GM04503 (cell line): ENCODE measurements at regions not wholly inside any gene's neighbourhood (a gene's known extent, or its start where the extent isn't known, plus 50 kb on each side); places are given as distances from the start of the nearest gene placed in this dataset.
A peak's percentile ranks its signal among the peaks of the same experiment; 100 is the strongest.
"Not testable (repeated sequence)": the region's sequence is repeated elsewhere in the genome, so short reads cannot be mapped to it uniquely, and the experiment has no call there.

ENCODE experiments used
- DNase-seq: peaks from one replicate; pipeline ENCODE4 v3.0.0-alpha.2; 2012; ENCODE audit warnings: low read depth

DNA sequence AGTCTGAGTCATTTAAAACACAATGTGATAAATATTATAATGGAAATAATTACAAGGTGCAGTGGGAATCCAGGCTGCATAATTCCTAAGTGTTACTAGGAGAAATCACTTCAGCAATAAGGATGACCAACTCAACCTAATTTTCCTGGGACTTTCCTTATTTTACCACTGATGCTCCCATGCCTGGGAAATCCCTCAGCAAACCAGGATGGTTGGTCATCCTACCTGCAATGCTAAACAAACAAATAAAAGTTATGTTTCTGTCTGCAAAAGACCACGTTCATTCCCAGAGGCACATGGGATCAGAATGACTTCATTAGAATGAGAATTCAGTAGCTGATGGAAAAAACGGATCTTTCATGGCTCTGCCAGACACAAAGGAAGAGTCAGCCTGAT, 130.8 kb upstream of the RAP1B start:
- DNase-seq: no peak

GRCh38 chr12:68480526-68480925, 130.2 kb upstream of the RAP1B start:
- DNase-seq: no peak

GRCh38 chr12:68481181-68481941, 129.3 kb upstream of the RAP1B start:
- peak; percentile 45 for DNase-seq

GRCh38 chr12:68482014-68482413, 128.7 kb upstream of the RAP1B start:
- DNase-seq: peak; percentile 31

DNA sequence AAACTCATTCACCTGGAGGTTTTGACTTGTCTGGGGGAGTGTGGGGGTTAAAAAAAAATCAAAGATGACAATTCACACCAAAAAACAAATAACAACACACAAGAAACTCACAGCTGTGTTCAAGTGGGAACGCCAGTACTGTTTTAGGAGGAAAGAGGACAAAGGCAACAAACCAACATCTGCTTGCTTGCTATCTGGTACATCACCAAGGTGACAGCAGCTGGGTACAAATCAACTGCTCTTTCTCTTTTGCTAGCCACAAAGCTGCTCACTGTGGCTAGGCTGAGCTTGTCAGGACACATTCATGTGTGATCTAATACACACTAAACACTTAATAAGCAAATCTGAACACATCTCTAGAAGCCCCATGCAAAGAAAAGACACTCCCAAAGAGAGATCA, 128.0 kb upstream of the RAP1B start:
- no peak for DNase-seq

- DNase-seq: peak; percentile 18
Observed at GRCh38 chr12:68483592-68484383, 126.9 kb upstream of the RAP1B start.

GRCh38 chr12:68484578-68484977, 126.1 kb upstream of the RAP1B start:
- not testable (repeated sequence) for DNase-seq

GRCh38 chr12:68486449-68486848, 124.2 kb upstream of the RAP1B start:
- DNase-seq: not testable (repeated sequence)

DNA sequence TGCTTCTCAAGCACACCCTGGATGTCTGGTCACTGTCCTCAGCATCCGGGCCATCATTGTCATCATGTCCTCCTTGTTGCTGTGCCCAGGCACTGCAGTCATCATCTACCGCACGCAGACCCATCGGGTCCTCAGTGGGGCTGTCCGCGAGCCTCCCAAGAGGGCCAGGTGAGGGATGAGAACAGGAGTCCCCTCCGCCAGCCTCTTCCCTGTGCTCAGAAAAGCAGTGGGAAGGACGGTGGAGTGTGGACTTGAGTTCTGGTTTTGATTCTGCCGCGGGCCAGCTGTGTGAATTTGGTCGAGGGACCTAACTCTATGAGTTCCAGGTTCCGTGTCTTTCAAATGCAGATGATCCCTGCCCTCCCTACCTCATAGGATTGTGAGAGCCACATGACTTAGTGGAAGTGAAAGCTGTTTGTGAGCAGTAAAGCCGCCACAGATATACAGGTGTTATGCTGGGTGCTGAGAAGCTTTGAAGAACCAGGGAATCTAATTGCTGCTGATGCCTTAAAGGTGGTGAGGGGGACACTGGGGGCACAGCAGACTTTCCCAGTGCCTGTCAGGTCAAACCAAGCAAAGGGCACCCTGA, 122.9 kb upstream of the RAP1B start:
- no peak for DNase-seq

- no peak for DNase-seq
Observed at GRCh38 chr12:68489273-68489672, 121.4 kb upstream of the RAP1B start.

GRCh38 chr12:68490476-68490875, 120.2 kb upstream of the RAP1B start:
- no peak for DNase-seq

GRCh38 chr12:68491204-68491960, 119.3 kb upstream of the RAP1B start:
- no peak for DNase-seq

GRCh38 chr12:68495336-68496070, 115.2 kb upstream of the RAP1B start:
- peak; percentile 64 for DNase-seq

DNA sequence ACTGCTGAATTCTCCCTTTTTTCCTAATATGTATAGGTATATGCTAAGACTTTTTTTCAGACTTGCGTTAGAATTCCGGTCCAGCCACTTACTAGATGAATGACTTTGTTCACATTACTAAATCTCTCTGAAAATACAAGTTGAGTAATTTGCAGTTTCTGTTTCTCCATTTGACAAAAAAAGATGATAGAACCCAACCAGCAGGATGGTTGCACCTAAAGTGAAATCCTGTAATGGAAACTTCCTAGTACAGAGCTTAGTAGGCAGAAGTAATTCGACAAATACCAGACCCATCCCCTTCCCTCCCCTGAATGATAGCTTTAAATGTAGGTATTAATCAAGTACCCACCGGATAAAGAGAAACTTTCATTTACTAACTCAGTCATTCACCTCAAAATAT, 113.6 kb upstream of the RAP1B start:
- no peak for DNase-seq

DNA sequence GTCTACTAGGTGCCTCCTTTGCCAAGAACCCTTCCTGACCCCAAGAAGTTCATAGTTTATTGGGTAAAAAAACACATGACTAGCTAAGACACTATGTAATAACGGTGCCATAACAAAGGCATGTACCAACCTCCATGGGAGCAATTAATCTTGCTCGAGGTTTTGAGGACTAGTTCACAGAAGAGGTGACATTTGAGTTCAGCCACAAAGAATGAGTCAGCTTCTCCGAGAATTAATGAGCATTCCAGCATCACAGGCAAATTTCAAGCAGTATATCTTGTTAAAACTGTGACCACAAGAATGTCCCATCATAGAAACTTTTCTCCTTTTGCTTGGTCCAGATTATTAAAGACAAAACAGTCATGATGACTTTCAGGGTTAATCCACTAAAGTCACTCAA, 113.0 kb upstream of the RAP1B start:
- peak; percentile 100 for DNase-seq

DNA sequence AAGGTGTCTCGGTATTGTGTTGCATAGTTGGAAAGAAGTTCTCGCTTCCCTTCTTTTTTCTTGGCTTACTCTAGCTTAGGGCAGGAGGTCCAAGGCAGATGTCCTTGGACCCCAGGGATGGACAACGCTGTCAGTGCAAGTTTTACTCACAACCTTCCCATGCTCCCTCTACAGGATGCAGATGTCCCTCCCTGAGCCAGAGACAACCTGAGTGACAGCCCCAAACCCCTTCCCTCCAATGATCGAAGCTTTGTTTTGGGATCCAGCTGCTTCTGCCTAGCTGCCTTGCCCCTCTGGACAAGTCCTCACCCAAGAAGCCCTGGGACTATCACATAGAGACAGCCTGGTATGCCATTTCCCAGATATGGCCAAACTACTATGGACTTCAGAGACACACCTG, 112.0 kb upstream of the RAP1B start:
- no peak for DNase-seq

- no peak for DNase-seq
Observed at GRCh38 chr12:68499616-68500015, 111.1 kb upstream of the RAP1B start.

DNA sequence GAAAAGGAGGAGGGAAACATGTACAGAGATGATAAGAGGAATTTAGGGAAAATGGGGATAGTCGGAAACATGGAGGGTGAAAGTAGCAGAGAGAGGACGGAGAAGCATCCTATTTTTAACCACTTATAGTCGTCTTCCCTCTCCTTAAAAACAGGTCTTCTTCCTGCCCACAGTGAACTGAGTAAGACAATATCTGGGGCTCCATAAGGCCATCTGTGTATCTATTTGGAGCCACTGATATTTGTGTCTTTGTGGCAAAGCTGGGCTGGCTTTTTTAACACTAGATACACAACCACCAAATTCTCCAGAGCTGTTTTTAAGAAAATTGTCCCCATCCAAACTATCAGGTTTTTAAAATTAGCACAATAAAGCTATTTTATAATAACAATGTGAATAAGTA, 109.5 kb upstream of the RAP1B start:
- no peak for DNase-seq

DNA sequence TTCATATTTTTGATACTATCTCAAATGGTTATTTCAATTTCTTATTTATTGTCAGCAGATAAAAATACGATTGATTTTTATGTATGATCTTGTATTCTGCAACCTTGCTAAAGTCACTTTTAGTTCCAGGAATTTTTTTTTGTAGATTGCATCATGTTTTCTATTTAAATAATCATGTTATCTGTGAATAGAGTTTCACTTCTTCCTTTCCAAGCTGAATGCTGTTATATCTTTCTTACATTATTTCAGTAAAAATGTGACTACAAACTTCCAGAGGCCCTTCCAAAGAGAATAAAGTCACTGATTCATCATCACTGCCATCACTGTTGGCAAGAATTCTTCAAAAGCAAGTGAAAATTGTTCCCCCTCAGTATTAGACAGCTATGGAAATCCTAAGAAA, 104.7 kb upstream of the RAP1B start:
- DNase-seq: no peak

DNA sequence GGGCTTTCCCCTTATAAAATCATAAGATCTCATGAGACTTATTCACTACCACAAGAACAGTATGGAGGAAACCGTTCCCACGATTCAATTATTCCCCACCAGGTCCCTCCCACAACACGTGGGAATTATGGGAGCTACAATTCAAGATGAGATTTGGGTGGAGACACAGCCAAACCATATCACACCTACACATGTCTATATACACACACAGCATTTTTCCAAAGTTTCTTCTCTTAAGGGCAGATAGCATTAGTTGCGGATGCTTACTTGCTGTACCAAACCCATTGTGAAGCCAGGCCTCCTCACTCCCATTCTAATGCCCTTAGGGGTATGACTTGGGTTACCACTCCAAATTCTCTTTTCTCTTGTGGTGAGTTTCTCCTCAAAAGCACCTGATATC, 104.1 kb upstream of the RAP1B start:
- no peak for DNase-seq

- DNase-seq: no peak
Observed at GRCh38 chr12:68507657-68508056, 103.0 kb upstream of the RAP1B start.

- DNase-seq: no peak
Observed at GRCh38 chr12:68508576-68508975, 102.1 kb upstream of the RAP1B start.
